Stimulated activated naive CD8-positive, alpha-beta T cell treated with anti-CD3 and anti-CD28 coated beads, Interleukin-15, Interleukin-2, amounts not matched to agents 100 ng/mL and 50 ng/mL, for 24 hours (primary cell): ENCODE measurements at regions not wholly inside any gene's neighbourhood (a gene's known extent, or its start where the extent isn't known, plus 50 kb on each side); places are given as distances from the start of the nearest gene placed in this dataset.

ENCODE experiments used
- H3K27ac Mint-ChIP-seq: one replicate; pipeline ENCODE4 v1.8.0; 2021; ENCODE audit warnings: mild to moderate bottlenecking, mixed read lengths
- H3K27me3 Mint-ChIP-seq: one replicate; pipeline ENCODE4 v1.8.0; 2021; ENCODE audit warnings: mixed read lengths
- H3K36me3 Mint-ChIP-seq: one replicate; pipeline ENCODE4 v1.8.0; 2021; ENCODE audit warnings: low read depth, mixed read lengths
- H3K4me1 Mint-ChIP-seq: one replicate; pipeline ENCODE4 v1.8.0; 2021; ENCODE audit warnings: low read depth, mixed read lengths
- H3K4me3 Mint-ChIP-seq: one replicate; pipeline ENCODE4 v1.8.0; 2021; ENCODE audit warnings: mild to moderate bottlenecking, mixed read lengths
- H3K9me3 Mint-ChIP-seq: one replicate; pipeline ENCODE4 v1.8.0; 2021; ENCODE audit warnings: mixed read lengths

DNA sequence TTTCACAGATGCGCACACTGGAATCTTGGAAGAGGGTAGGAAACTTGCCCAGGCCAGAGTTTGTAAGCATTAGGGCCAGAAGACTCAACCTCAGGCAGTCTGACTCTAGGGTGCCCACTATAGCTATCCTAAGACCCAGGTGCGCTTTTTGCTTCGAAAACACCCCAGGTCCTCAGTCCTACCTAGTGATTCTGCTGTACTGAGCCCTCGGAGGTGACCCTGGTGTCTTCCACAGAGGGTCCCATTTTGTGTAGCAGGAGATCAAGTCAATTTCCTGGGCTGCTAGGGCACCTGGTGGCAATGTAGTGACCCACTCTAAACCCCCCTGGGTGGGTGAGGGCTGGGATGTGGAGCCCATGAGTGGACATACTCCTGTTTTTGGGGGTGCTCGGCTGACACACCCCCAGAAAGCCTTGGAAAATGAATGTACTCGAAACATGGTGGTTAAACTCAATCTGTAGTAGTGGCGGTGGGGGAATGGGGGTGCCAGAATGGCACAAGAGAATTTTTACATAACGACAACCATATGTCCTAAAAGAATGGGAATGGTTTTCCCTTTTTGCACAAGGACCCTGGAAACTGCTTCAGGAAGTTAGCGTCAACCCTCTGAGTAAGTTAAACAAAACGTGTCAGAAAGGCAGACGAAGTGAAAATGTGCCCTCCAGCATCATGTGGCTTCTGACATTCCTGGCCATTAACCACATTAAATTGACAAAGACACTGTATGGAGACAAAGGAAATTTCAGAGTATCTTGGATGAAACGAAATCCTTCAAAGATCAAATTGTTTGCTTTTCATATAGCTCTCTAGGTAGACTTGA lies 218.0 kb upstream of the COPS8 start:
- Mint-ChIP-seq H3K9me3 (peaks cover 12% of the 10 kb centered on the region), H3K36me3 (no peaks in the 10 kb centered on the region), H3K4me3 (no peak overlapping the region), H3K27me3 (no peaks in the 10 kb centered on the region), H3K27ac (no peak overlapping the region), H3K4me1 (peaks cover 5% of the 10 kb centered on the region)

DNA sequence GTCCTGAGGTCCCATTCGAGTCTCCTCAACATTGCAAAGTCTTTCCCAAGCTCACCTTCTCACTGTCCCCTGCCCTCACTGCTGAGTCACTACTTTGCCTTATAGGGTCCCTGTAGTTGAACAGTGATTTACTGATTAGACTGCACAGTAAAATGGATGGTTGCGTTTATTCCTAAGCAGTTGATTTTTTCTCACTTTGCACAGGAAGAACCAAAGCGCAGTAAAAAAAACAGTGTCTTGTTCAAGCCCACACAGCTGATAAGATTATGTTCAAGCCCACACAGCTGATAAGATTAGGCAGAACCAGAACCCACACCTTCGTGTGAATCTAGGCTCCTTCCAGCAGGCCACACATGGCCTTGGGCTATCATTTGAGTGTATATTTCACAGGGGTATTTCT lies 215.3 kb upstream of the COPS8 start:
- Mint-ChIP-seq H3K9me3 (peaks cover under 1% of the 10 kb centered on the region), H3K27ac (no peak overlapping the region), H3K36me3 (no peaks in the 10 kb centered on the region), H3K4me1 (peaks cover 5% of the 10 kb centered on the region), H3K4me3 (no peak overlapping the region), H3K27me3 (no peaks in the 10 kb centered on the region)

DNA sequence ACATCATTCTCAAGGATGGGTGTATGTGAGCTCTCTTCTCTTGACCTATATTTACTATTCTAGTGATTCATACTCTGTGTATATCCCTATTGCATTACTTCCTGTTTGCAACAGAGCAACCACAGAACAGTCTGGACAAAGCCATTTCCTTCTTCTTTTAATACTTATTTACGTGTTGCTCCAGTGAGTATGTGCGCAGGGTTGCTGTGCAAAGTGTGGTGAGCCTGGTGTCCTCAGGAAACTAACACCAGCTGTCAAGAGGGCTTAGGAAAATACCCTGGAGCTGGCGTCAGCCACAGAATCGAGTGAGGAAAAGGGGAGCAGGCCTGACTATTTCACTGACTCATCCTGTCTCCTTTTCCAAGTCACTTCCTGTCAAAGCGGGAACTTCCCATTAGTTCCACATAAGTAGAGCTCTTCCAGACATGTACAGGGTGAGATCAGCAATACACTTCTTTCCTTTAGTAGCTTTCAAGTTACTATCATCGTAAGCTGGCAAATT lies 214.1 kb upstream of the COPS8 start:
- H3K27me3 Mint-ChIP-seq = no peaks in the 10 kb centered on the region

DNA sequence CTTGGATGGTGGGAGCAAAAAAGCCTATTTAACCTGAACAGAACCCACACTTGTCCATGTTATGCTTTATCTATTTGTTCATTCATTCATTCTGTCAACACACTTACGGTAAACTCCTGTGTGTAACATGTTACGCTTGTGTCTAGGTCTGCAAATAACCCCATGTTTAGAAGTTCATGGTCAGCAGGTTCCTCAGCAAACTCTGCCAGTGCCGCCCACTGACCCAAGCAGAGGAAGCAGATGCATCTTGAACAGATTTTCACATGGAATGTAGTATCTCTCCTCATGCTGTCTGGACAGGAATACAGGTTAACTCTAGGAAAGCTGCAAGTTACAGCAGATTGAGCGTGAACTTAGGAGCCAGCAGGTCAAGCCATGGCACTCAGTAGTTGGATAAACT lies 213.7 kb upstream of the COPS8 start:
- peaks cover 5% of the 10 kb centered on the region for H3K4me1 Mint-ChIP-seq
- H3K27me3 Mint-ChIP-seq = no peaks in the 10 kb centered on the region
- H3K36me3 Mint-ChIP-seq = no peaks in the 10 kb centered on the region
- no peak overlapping the region for H3K4me3 Mint-ChIP-seq
- no peak overlapping the region for H3K27ac Mint-ChIP-seq
- no peaks in the 10 kb centered on the region for H3K9me3 Mint-ChIP-seq

More for the DNA sequence above, 214.1 kb upstream of the COPS8 start:
- Mint-ChIP-seq H3K36me3 (no peaks in the 10 kb centered on the region), H3K4me3 (no peak overlapping the region), H3K9me3 (no peaks in the 10 kb centered on the region), H3K4me1 (peaks cover 5% of the 10 kb centered on the region), H3K27ac (no peak overlapping the region)

DNA sequence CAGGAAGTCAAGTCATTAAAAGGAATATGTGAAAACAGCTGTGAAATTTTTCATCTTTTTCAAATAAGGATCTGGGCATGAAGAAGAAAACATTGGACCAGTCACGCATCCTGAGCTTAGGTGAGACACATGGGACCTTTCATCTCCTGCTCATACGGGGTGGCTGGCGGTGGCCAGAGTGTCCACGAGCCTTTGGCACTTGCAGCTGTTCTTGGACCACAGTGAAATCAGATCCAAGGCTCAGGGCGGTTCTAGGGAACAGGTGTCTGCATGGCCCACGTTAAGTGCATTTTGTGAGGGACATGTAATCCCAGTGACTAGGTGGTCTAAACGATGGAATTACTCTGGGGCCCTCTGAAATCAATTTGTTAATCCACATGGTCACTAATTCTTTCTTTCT lies 212.7 kb upstream of the COPS8 start:
- H3K27me3 Mint-ChIP-seq = no peaks in the 10 kb centered on the region
- H3K4me1 Mint-ChIP-seq = peaks cover 5% of the 10 kb centered on the region
- H3K27ac Mint-ChIP-seq = no peak overlapping the region
- H3K36me3 Mint-ChIP-seq = no peaks in the 10 kb centered on the region
- no peak overlapping the region for H3K4me3 Mint-ChIP-seq
- no peaks in the 10 kb centered on the region for H3K9me3 Mint-ChIP-seq

DNA sequence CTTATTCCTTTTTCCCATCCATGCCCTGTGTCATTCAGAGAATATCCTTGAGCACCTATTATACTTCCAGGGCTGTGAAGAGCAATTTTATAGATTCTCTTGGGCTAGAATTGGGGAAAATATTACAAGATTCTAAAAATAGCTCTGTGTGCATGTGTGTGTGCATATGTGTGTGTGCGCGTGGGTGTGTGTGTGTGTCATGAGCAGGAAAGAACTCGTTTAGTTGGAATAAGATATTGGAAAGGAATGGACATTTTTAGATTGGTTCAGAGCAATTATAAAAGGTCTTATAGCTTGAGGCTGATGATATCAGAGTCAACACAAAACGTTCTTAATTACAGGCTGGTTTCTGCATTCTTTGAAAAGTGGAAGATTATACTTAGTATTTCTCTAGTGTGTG lies 212.1 kb upstream of the COPS8 start:
- Mint-ChIP-seq H3K27me3 (no peaks in the 10 kb centered on the region), H3K9me3 (no peaks in the 10 kb centered on the region), H3K27ac (no peak overlapping the region), H3K4me3 (no peak overlapping the region), H3K36me3 (no peaks in the 10 kb centered on the region), H3K4me1 (peaks cover 5% of the 10 kb centered on the region)

DNA sequence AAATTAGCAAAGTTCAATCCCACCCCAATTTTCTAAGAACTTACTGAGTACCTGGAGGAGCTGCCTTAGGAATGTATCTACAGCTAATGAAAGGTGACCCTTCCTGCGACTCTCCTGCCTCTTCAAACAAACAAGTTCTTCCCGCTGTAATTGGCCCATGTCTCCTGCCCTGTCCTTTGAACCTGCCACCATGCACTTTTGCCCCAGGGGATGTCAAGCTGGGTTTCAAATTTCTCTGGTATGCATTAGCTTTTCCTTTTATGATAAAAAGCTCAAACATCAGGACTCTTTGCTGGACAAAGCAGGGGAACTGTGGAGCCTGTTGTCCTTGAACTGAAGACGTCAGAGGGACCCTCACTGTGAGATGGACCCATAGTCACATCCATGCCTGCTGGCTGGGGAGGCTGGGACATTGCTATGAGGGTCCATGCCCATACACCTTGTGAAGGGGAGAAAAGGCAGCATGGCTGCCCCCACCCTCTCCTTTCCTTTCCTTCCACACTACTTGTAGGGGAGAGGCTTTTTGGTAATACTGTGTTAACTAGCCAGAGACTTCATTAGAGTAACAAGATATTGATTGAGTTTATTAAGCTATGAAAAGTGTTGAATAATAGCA lies 210.7 kb upstream of the COPS8 start:
- no peak overlapping the region for H3K4me3 Mint-ChIP-seq
- no peaks in the 10 kb centered on the region for H3K9me3 Mint-ChIP-seq
- H3K27me3 Mint-ChIP-seq = no peaks in the 10 kb centered on the region
- peaks cover 5% of the 10 kb centered on the region for H3K4me1 Mint-ChIP-seq
- no peaks in the 10 kb centered on the region for H3K36me3 Mint-ChIP-seq
- no peak overlapping the region for H3K27ac Mint-ChIP-seq

DNA sequence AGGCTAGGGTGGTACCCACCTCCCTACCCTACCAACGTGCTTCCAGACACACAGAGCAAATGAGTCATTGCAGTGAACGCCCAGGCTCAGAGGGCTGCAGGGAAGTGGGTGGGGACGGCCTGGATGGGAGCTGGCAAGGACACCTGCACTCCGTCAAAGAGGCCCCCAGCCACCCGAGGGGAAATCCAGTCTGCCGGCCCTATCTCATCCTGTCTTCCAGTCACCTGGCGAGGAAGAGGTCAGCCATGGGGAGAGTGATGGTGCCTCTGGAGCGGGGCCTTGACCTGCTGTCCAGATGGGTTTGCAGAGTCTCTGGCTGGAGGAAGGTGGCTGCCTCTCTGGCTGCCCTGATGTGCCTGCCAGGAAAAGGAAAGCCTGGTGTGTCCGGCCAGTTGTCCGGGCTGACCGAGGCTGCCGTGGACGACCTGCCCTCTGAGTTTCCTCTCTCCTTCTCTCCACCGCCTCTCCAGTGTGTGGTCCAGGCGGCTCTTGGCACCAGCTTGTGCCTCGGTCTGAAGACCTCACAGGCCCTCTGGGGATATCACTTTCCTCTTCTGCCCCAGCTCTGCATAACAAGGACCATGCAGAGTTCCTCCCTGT lies 209.7 kb upstream of the COPS8 start:
- no peak overlapping the region for H3K4me3 Mint-ChIP-seq
- H3K4me1 Mint-ChIP-seq = peaks cover 5% of the 10 kb centered on the region
- no peaks in the 10 kb centered on the region for H3K9me3 Mint-ChIP-seq
- H3K27ac Mint-ChIP-seq = no peak overlapping the region
- no peaks in the 10 kb centered on the region for H3K27me3 Mint-ChIP-seq
- no peaks in the 10 kb centered on the region for H3K36me3 Mint-ChIP-seq

DNA sequence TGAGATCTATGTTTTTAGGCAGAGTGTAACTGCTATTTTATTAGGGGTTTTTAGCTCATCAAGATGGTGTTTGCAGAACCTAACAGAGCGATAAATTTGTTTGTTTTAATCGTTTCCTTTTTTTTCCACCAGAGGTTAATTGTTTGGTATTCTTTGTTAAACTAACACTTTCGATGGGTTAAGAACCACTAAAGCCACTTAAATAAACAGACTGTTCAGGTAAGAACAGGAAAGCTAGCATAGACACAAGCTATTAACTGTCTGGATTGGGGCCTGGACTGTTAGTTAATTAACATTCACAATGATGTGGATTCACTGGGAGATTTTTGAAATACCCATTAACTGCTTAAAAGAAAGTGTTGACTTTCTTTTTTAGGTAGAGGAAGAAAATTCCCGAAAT lies 209.0 kb upstream of the COPS8 start:
- Mint-ChIP-seq H3K4me3 (no peak overlapping the region), H3K9me3 (no peaks in the 10 kb centered on the region), H3K27me3 (no peaks in the 10 kb centered on the region), H3K36me3 (no peaks in the 10 kb centered on the region), H3K27ac (no peak overlapping the region), H3K4me1 (peaks cover under 1% of the 10 kb centered on the region)

DNA sequence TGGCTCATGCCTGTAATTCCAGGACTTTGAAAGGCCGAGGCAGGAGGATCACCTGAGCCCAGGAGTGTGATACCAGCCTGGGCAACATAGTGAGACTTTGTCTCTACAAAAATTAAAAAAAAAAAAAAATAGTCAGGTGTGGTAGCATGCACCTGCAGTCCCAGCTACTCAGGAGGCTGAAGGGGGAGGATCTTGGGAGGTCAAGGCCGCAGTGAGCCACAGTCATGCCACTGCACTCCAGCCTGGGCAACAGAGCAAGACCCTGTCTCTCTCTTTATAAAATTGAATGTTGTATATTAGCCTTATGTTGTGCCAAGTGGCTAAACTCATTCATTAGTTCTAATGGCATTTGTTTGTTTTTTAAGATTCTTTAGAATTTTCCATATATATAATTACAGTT lies 207.7 kb upstream of the COPS8 start:
- Mint-ChIP-seq H3K4me3 (no peak overlapping the region), H3K27me3 (peaks cover 6% of the 10 kb centered on the region), H3K9me3 (no peaks in the 10 kb centered on the region), H3K27ac (no peak overlapping the region), H3K4me1 (no peaks in the 10 kb centered on the region), H3K36me3 (no peaks in the 10 kb centered on the region)

DNA sequence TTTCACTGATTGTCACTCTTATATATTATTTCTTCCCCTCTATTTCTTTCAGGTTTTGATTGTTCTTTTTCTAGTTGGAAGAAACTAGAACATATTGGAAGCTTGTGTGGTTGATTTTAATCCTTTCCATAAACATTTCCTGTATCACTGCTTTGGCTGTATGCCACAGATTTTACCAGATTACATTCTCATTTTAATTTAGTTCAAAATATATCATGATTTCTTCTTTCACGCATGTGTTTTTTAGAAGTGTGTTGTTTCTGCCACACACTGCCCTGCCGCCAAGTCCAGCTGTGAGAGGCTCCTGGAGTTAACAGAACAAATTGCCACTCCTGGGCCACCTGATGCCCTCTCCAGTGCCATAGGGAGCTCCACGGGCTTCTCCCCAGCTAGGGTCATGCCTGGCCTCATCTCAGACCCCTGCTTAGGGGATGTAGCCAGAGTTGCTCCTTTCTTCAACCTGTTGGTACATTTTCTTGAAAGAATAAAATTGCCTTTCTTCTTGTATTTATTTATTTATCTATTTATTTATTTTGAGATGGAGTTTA lies 206.2 kb upstream of the COPS8 start:
- peaks cover 6% of the 10 kb centered on the region for H3K27me3 Mint-ChIP-seq
- no peaks in the 10 kb centered on the region for H3K36me3 Mint-ChIP-seq
- no peak overlapping the region for H3K27ac Mint-ChIP-seq
- H3K4me1 Mint-ChIP-seq = no peaks in the 10 kb centered on the region
- H3K9me3 Mint-ChIP-seq = no peaks in the 10 kb centered on the region
- no peak overlapping the region for H3K4me3 Mint-ChIP-seq

DNA sequence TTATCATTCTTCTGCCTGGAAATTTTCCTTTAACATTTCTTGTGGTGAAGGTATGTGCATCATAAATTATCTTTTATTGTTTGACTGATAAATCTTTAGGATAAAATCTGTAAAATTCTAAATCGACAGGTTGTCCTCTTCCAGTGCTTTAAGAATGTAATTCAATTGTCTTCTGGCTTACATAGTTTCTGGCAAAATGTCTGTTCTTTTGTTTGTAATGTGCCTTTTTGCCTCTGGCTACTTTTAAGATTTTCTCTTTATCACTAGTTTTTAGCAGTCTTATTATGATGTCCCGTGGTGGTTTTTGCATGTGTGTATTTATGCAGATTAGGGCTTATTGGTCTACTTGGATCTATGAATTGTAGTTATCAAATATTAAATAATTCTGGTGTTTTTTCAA lies 203.6 kb upstream of the COPS8 start:
- no peaks in the 10 kb centered on the region for H3K4me1 Mint-ChIP-seq
- H3K27ac Mint-ChIP-seq = no peak overlapping the region
- peaks cover 6% of the 10 kb centered on the region for H3K27me3 Mint-ChIP-seq
- H3K36me3 Mint-ChIP-seq = no peaks in the 10 kb centered on the region
- H3K9me3 Mint-ChIP-seq = no peaks in the 10 kb centered on the region
- no peak overlapping the region for H3K4me3 Mint-ChIP-seq

DNA sequence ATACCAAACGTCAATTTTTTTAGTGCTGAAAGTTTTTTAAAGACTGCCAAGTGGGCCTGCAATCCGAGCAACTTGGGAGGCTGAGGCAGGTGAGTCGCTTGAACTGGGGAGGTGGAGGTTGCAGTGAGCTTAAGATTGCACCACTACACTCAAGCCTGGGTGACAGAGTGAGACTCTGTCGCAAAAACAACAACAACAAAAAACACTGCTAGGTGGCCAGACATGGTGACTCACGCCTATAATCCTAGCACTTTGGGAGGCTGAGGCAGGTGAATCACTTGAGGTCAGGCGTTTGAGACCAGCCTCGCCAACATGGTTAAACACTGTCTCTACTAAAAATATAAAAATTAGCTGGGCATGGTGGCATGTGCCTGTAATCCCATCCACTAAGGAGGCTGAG lies 202.8 kb upstream of the COPS8 start:
- Mint-ChIP-seq H3K9me3 (no peaks in the 10 kb centered on the region), H3K36me3 (no peaks in the 10 kb centered on the region), H3K4me1 (no peaks in the 10 kb centered on the region), H3K27me3 (peaks cover 6% of the 10 kb centered on the region), H3K4me3 (no peak overlapping the region), H3K27ac (no peak overlapping the region)

DNA sequence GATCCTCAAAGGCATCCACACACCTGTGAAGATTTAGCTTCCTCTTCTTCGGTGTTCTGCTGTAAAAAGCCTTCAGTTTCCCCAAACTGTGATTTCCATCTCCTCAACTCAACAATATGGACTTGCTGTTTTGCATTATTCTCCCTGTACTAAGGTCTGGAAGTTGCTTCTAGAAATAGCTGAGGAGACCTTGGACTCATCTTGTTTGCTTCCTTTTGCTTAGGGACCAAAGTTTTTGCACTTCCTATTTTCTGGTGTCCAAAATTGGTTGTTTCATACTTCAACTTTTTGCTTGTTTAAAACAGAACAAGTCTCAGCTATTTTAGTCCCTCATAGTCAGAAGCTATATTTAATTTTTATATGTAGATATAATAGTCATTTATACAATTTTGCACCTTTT lies 201.9 kb upstream of the COPS8 start:
- no peak overlapping the region for H3K4me3 Mint-ChIP-seq
- peaks cover 7% of the 10 kb centered on the region for H3K27me3 Mint-ChIP-seq
- no peak overlapping the region for H3K27ac Mint-ChIP-seq
- no peaks in the 10 kb centered on the region for H3K4me1 Mint-ChIP-seq
- H3K9me3 Mint-ChIP-seq = no peaks in the 10 kb centered on the region
- H3K36me3 Mint-ChIP-seq = no peaks in the 10 kb centered on the region

DNA sequence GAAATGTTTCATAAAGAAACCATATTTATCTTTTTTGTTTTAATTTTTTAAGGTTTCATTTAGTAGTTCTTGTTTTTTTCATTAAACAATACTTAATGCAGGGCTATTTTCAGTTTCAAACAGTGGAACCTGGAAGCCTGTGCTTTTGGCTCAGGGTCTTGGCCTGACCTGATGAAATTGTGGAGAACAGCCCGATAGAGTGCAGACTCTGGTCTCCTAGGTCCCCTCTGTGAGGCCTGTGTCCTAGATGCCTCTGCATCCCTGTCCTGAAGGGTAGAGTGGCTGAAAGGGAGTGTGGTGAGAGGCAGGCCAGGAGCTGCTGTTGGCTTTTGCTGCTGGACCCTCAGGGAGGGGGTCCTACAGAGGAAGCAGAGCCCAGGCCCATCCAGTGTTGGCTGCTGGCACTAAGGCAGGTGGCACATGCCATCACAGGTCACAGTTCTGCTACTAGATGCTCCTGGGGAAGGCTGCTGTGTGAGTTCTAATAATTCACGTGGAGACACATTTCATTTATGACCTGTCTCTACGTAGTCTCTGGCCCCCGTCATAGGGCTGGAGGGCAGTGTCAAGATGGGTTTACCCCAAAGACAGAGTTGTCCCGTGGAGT lies 201.0 kb upstream of the COPS8 start:
- no peak overlapping the region for H3K4me3 Mint-ChIP-seq
- no peaks in the 10 kb centered on the region for H3K4me1 Mint-ChIP-seq
- H3K9me3 Mint-ChIP-seq = no peaks in the 10 kb centered on the region

More for the DNA sequence above, 201.0 kb upstream of the COPS8 start:
- H3K27ac Mint-ChIP-seq = no peak overlapping the region
- peaks cover 11% of the 10 kb centered on the region for H3K27me3 Mint-ChIP-seq
- H3K36me3 Mint-ChIP-seq = no peaks in the 10 kb centered on the region
